ENCODE measurements at regions not wholly inside any gene's neighbourhood (a gene's known extent, or its start where the extent isn't known, plus 50 kb on each side); places are given as distances from the start of the nearest gene placed in this dataset.

- TF ChIP-seq USF1 (IDR thresholded peaks at IDR 0.05; ENCODE audit: borderline replicate concordance, low read depth) (no peak), MEF2A (IDR thresholded peaks at IDR 0.05; ENCODE audit: borderline replicate concordance, low read depth) (no peak)
Measured at GRCh38 chr5:54718656-54719055, 201.1 kb downstream of the SNX18 start (continued).

DNA sequence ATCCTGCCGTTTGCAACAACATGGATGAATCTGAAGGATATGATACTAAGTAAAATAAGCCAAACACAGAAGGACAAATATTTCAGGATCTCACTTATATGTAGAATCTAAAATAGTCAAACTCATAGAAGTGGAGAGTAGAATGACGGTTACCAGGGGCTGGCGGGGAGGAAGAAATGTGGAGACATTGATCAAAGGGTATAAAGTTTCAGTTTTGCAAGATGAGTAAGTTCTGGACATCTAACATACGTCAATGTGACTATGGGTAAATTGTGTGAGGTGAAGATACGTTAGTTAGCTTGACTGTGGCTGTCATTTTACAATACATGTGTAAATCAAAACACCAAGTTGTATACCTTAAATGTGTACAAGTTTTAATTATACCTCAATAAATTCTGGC, 200.3 kb downstream of the SNX18 start:
- 64% methylated on average over 5 of the region's 5 CpGs for WGBS (ENCODE audit: low lambda C conversion rate)
- no peaks in the 10 kb centered on the region for H3K27me3 ChIP-seq (ENCODE audit: insufficient read depth)
- H3K4me2 ChIP-seq: no peak overlapping the region
- no peak for DNase-seq
- H3F3A ChIP-seq (replicated peaks; ENCODE audit: insufficient read depth): no peaks in the 10 kb centered on the region
- H3K9me3 ChIP-seq: 0 out of 2 replicates have a peak, but pooled peaks cover 7% of the 10 kb centered on the region
- H2AFZ ChIP-seq (ENCODE audit: low read depth): no peak overlapping the region
- no peak overlapping the region for H3K4me3 ChIP-seq (ENCODE audit: low read depth in 2 of 2, low read length in 1 of 2)
- H3K9ac ChIP-seq: no peak overlapping the region
- ChIA-PET POLR2A (no interaction called here), CTCF (interaction anchor here (1.3 kb wide), 1 partner anchor 201 kb away, joined by 3 read pairs; no protein-coding TSS in a partner anchor)
- no peak overlapping the region for H3K27ac ChIP-seq (ENCODE audit: low read depth in 2 of 2, low read length in 1 of 2)
- no peaks in the 10 kb centered on the region for H3K9me2 ChIP-seq
- no peaks in the 10 kb centered on the region for H4K20me1 ChIP-seq (ENCODE audit: insufficient read depth)
- H3K79me2 ChIP-seq (ENCODE audit: insufficient read depth): no peaks in the 10 kb centered on the region
- no peak for TF ChIP-seq MXI1 (IDR thresholded peaks at IDR 0.05; ENCODE audit: low read depth, low read length)
- no peak for TF ChIP-seq PBX3 (IDR thresholded peaks at IDR 0.05)
- TF ChIP-seq EZH2phosphoT487 (IDR thresholded peaks at IDR 0.05; ENCODE audit: borderline replicate concordance, low read depth): no peak
- TF ChIP-seq YY1 (IDR thresholded peaks at IDR 0.05; ENCODE audit: low read depth): no peak
- TF ChIP-seq RFX5 (IDR thresholded peaks at IDR 0.05; ENCODE audit: low read length): no peak
- no peak for TF ChIP-seq REST (IDR thresholded peaks at IDR 0.05; ENCODE audit: low read depth, low read length)
- TF ChIP-seq EP300 (IDR thresholded peaks at IDR 0.05; ENCODE audit: borderline replicate concordance in 1 of 2, low read depth in 1 of 2, low read length in 1 of 2): no peak
- H3K4me1 ChIP-seq (ENCODE audit: control insufficient read depth in 1 of 2, insufficient read depth in 2 of 2, low read depth in 1 of 2, low read length in 1 of 2): peaks cover 5 to 21% of the 10 kb centered on the region in 2 experiments; a peak in 2 of 4 replicates
- H3K36me3 ChIP-seq (replicated peaks in 1 of 2; ENCODE audit: control insufficient read depth in 1 of 2, insufficient read depth in 2 of 2, low read length in 1 of 2): no peaks in the 10 kb centered on the region

- no peak for TF ChIP-seq MXI1 (IDR thresholded peaks at IDR 0.05; ENCODE audit: low read depth, low read length)
- TF ChIP-seq FOSL2 (IDR thresholded peaks at IDR 0.05; ENCODE audit: borderline replicate concordance, low read depth): no peak
- no peak for TF ChIP-seq NFIC (IDR thresholded peaks at IDR 0.05; ENCODE audit: borderline replicate concordance)
- 45% methylated on average over 2 of the region's 2 CpGs for WGBS (ENCODE audit: low lambda C conversion rate)
- no peak overlapping the region for H3K4me3 ChIP-seq (ENCODE audit: low read depth in 2 of 2, low read length in 1 of 2)
- no peak overlapping the region for H3K9ac ChIP-seq
- H3K79me2 ChIP-seq (ENCODE audit: insufficient read depth): no peaks in the 10 kb centered on the region
- H3K27ac ChIP-seq (ENCODE audit: low read depth in 2 of 2, low read length in 1 of 2): no peak overlapping the region
- H3K27me3 ChIP-seq (ENCODE audit: insufficient read depth): no peaks in the 10 kb centered on the region
- H2AFZ ChIP-seq (ENCODE audit: low read depth): no peak overlapping the region
- no peak overlapping the region for H3K4me2 ChIP-seq
- ChIA-PET POLR2A (no interaction called here), CTCF (no interaction called here)
- no peaks in the 10 kb centered on the region for H3F3A ChIP-seq (replicated peaks; ENCODE audit: insufficient read depth)
- no peaks in the 10 kb centered on the region for H3K36me3 ChIP-seq (replicated peaks in 1 of 2; ENCODE audit: control insufficient read depth in 1 of 2, insufficient read depth in 2 of 2, low read length in 1 of 2)
- no peak for DNase-seq
- H3K4me1 ChIP-seq (ENCODE audit: control insufficient read depth in 1 of 2, insufficient read depth in 2 of 2, low read depth in 1 of 2, low read length in 1 of 2): peaks cover 5 to 21% of the 10 kb centered on the region in 2 experiments; a peak in 2 of 4 replicates
- H4K20me1 ChIP-seq (ENCODE audit: insufficient read depth): no peaks in the 10 kb centered on the region
- no peaks in the 10 kb centered on the region for H3K9me2 ChIP-seq
- 0 out of 2 replicates have a peak, but pooled peaks cover 7% of the 10 kb centered on the region for H3K9me3 ChIP-seq
Measured at GRCh38 chr5:54717459-54717858, 199.9 kb downstream of the SNX18 start.

Data from SK-N-SH (cell line).